GM21786 (cell line): ENCODE measurements at regions not wholly inside any gene's neighbourhood (a gene's known extent, or its start where the extent isn't known, plus 50 kb on each side); places are given as distances from the start of the nearest gene placed in this dataset.

Experiments
- ATAC-seq: cut with Tn5 transposase; IDR thresholded peaks from one replicate; pipeline ENCODE4 v1.9.1; 2021; ENCODE audit not compliant: unreplicated experiment

- ATAC-seq: no peak
These were observed 543.3 kb downstream of the FGF9 start for GRCh38 chr13:22214184-22214583.

DNA sequence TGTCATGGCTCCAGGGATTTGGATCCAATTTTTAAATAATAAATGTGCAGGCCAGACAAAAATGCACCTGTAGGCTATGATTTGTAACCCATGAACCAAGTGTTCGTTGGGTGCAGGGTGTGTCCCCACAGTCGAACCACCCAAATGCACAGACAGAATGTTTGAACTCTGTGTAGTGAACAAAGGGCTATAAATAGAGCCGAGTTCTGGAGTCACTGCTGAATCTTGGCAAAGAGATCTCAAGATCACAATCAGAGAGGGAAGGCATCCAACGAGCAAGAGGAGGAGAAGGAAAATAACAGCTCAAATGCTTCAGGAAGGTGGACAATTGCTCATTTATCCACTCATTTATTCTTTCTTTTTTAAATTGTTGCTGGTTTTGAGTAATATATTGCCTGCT is 547.9 kb downstream of the FGF9 start:
- ATAC-seq: no peak

DNA sequence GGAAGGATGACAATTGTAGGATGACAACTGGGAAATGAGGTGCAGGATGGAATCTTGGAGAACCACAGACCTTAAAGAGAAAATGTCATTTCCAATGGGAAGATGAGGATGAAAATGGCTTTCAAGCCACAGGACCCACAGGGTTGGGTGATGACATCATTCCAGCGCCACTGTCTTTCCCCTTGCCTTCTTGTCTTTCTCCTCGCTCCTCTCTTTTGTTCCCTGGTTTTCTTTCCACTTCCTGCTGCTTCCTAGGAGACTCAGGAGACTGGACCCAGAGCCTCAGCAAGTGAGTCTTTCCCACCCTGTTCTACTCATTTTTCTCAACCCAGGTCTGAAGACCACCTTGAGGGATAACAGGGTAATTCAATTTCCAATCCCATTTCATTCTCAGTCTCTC is 548.8 kb downstream of the FGF9 start:
- ATAC-seq: no peak

DNA sequence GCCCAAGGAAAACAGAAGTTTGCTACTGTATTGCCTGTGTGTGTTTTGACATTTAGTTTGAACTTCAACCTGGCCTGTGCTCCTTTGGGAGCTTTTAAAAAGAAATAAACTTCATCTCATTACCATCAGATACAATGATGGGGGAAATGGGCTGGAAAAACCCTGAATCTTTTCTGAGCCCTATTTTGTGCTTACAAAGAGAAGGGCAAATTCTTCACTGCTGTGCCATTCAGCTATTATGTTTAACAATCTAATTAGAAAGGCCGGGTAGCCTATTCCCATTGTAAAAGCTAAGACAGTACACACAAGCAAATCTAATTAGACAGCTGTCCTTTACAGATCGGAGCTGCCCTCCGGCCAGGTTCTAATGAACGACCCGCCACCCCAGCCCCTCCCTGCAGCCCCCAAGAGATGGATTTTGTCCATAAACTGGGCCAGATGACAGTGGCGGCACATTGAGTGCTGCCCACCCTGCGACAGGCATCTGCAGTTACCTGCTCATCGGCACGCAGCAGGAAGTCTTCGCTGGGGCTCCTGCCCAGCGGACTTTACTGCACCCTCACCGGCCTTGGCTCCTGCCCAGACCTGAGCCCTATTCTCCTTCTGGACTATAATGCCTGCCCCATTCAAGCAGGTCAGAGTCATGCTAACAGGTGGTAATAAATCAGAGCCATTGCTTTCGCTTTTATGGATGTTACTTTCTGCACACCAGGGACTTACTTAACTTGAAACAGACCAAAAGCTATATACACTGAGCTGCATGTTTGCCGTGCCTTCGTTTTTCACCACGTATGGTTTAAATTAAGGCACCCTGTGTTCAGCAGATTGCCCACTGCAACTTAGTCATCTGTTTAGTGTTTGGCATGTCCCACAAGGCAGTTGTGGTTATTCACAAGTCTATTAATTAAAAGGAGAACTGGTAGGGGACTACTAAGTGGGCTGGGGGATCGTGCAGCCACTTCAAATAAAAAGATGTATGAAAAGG is 549.6 kb downstream of the FGF9 start:
- no peak for ATAC-seq

DNA sequence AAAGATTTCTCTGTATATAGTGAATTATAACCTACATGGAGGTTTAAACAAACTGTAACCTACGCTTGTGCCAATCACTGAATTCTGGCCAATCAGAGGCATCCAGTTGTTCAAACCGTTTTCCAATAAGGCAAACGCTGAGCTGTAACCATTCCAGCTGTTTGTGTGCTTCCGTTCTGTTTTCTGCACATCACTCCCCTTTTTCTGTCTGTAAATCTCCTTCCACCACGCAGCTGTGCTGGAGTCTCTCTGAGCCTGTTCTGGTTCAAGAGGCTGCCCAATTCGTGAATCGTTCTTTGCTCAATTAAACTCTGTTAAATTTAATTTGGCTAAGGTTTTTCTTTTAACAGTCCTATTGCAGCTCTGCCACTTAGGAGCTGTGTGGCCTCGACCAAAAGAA is 552.5 kb downstream of the FGF9 start:
- no peak for ATAC-seq

DNA sequence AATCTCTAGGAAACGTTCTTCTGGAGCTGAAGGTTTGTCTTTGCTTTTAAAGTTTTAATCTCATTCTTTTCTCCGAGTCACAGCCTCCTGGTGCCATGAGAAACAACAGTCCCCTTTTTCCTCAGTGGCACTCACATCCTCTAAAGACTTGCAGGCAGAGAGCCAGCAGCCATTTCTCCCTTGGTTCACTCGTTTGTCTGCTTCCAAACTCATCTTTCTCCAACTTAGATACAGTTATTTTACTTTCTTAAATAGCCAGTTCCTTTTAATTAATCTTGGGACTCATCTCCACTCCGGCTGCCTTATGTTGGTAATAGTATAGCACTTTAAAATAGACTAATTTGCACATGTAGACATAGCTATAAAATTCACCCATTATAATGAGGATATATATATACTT is 555.2 kb downstream of the FGF9 start:
- no peak for ATAC-seq

DNA sequence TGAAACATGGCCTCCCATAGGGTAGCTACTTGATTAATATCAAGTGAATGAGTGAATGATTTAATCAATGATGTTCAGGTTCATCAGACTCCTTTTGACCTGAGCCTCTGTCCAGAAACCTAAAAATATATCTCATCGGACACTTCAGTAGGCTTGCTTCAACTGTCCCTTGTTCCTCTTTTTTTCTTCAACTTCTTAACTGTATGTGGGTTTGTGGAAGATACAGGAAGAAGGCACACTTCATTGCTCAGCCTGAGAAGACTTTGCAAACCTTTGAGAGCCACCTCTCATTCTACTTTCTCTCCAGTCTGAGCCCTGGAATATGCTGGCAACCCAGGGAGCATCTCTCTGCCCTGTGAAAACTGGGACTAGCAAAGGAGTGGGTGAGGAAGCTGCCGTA is 557.0 kb downstream of the FGF9 start:
- peak; percentile 68 for ATAC-seq

- ATAC-seq: no peak
These were observed 559.0 kb downstream of the FGF9 start for GRCh38 chr13:22229916-22230315.

DNA sequence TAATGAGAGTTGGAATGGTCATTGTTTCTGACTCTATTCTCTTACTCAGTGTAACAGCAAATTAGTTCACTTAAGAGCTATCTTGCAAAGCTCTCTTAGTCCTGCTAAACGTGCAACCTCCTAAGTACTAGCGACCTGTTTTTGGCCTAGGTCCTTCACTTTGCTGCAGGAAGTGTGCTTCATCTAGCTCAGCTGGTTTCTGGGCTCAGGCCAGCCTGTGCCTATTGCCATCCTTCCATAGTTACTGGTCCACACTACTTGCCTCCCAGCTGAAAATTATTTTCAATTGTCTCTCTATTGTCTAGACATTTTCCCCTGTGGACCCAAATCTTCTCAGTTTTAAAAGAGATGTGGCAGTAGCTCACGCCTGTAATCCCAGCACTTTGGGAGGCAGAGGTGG is 561.3 kb downstream of the FGF9 start:
- ATAC-seq: no peak

DNA sequence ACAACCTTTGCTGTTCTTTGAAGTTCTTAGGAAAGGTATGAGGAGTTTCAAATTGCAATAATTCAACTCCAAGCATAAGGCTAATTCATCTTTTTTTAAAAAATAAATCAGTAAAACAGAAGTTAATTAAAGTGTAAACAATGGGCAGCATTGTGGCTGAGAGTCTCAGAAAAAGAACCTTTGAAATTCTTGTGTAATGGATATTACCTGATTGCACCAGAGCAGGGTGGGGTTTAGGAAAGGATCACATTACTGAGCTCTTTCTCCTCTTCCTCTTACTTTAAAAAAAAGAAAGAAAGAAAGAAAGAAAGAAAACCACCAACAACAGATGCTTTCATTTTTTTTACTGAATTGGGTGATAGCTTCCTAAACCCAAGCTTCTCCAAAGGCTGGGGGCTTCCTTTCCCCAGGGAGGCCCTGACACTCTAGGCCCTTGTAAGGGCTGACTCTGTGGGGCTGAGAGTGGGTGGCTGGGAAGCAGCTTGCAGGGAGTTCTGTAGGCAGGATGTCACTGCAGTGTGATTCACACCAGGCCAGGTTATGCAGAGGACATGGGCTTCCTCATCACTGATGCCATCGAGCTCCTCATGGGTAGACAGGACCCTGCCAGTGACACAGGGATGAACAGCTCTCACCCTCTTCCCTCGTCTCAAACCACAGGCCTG is 564.5 kb downstream of the FGF9 start:
- ATAC-seq: no peak

DNA sequence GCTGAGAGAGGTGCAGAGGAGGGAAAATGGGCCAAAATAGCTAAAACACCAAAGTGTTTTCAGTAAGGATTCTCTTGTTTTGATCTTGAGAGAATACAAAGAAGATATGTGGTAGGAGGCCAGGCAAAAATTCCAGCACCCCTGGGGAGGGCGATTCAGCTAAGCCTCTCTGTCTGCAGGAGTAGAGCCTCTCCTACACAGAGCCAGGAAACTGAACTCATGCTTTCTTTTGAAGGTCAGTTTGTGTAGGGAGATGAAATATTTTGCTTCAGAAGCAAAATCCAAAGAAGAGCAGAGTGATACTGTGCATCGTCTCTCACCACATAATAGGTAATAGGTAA is 565.0 kb downstream of the FGF9 start:
- ATAC-seq: no peak

GRCh38 chr13:22238269-22238668 is 567.4 kb downstream of the FGF9 start:
- ATAC-seq: no peak

GRCh38 chr13:22240716-22241115 is 569.8 kb downstream of the FGF9 start:
- ATAC-seq: no peak

DNA sequence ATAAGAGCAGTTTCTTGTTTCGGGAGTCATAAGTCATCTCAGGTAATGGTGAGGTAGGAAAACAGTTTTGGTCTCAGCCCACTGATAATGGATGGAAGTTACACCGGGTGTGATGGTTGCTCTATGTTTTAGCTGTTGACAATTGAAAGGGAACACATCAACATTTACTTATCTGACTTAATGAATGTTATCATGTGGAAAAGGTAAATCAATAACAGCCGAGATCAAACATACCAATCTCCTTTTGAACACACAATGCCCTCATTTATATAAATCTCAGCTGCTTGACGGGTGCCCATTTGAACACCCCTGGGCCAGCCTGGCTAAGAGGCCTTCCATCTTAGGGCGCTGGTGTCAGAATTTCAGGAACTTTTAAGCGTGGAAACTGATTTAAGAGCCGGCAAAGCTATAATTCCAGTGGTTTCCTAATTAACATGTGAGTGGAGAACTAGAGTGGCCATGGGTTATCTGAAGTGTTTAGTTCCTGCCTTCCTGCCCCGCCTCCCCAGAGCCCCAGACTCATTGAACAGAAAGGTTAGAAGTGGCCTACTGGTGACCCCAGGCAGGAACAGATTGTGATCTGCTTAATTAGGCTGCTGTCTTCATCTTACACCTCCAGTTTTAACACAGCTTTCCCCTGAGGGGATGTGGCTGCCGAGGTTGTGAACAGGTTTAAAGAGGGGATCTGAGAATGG is 572.7 kb downstream of the FGF9 start:
- ATAC-seq: no peak

GRCh38 chr13:22252281-22252830 is 581.5 kb downstream of the FGF9 start:
- no peak for ATAC-seq

- no peak for ATAC-seq
These were observed 582.2 kb downstream of the FGF9 start for GRCh38 chr13:22253107-22253506.

- no peak for ATAC-seq
These were observed 585.3 kb downstream of the FGF9 start for GRCh38 chr13:22256111-22256639.

- ATAC-seq: no peak
These were observed 591.4 kb downstream of the FGF9 start for GRCh38 chr13:22262001-22262885.

GRCh38 chr13:22263185-22263584 is 592.3 kb downstream of the FGF9 start:
- no peak for ATAC-seq

DNA sequence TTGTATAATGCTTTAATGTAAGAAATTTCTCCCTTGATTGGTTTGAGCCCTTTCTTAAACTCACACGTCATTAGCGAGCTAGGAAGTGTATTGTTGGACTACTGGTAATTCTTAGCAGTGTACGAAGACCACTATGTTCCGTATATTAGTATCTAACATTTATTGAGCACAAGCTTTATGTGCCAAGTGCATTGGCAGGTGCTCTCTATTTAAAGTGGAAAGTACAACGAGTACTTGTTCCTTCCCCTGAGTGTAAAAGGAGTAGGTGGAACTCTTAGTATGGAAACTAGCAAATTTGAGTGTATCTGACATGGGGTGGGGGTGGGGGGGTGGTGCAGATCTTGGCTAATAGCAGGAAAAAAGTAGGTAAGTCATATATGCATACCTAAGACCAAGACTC is 594.7 kb downstream of the FGF9 start:
- no peak for ATAC-seq
